DND-41 (cell line): ENCODE measurements at regions not wholly inside any gene's neighbourhood (a gene's known extent, or its start where the extent isn't known, plus 50 kb on each side); places are given as distances from the start of the nearest gene placed in this dataset.

Experiments
- ATAC-seq: fragments of 200-7000 bp; cut with Tn5 transposase; 3 replicates; pipeline ENCODE4 v1.9.1; 2021; ENCODE audit warnings: low read depth; ENCODE audit not compliant: insufficient read depth
- DNase-seq: peaks from one replicate; pipeline ENCODE4 v3.0.0-alpha.2; 2020
- H2AFZ ChIP-seq: 2 replicates; pipeline ENCODE4 v1.6.0; 2012; ENCODE audit warnings: low read depth, low read length
- H3K27ac ChIP-seq: 2 replicates; pipeline ENCODE4 v1.5.1; 2012; ENCODE audit warnings: low read length, inconsistent platforms
- H3K27me3 ChIP-seq: fragments of 200-600 bp; sonication (generic); 2 replicates; pipeline ENCODE4 v1.6.0; 2012; ENCODE audit warnings: low read length, mild to moderate bottlenecking, inconsistent platforms; ENCODE audit not compliant: insufficient read depth, poor library complexity
- H3K36me3 ChIP-seq: 2 replicates; pipeline ENCODE4 v1.5.1; 2012; ENCODE audit warnings: low read length, inconsistent platforms; ENCODE audit not compliant: insufficient read depth
- H3K4me1 ChIP-seq: 2 replicates; pipeline ENCODE4 v1.5.1; 2012; ENCODE audit warnings: mild to moderate bottlenecking, low read length; ENCODE audit not compliant: insufficient read depth
- H3K4me2 ChIP-seq: 2 replicates; pipeline ENCODE4 v1.6.0; 2012; ENCODE audit warnings: mild to moderate bottlenecking, moderate library complexity, low read length, inconsistent platforms; ENCODE audit not compliant: insufficient read depth
- H3K4me3 ChIP-seq, 2 experiments: fragments of 200-600 bp in 1 of 2; shearing (Covaris generic) in 1 of 2; 2 replicates each; pipeline ENCODE4 v1.5.1; 2012 to 2016; ENCODE audit warnings: inconsistent platforms in 2 of 2, low read length in 2 of 2, mild to moderate bottlenecking in 2 of 2, low read depth in 1 of 2, moderate library complexity in 1 of 2
- H3K79me2 ChIP-seq: 2 replicates; pipeline ENCODE4 v1.6.0; 2012; ENCODE audit warnings: low read length, inconsistent platforms; ENCODE audit not compliant: insufficient read depth
- H3K9ac ChIP-seq: 2 replicates; pipeline ENCODE4 v1.6.0; 2012; ENCODE audit warnings: low read depth, mild to moderate bottlenecking, inconsistent platforms, low read length, moderate library complexity
- H3K9me3 ChIP-seq: 2 replicates; pipeline ENCODE4 v1.5.1; 2012; ENCODE audit warnings: low read length, moderate library complexity, mild to moderate bottlenecking, inconsistent platforms; ENCODE audit not compliant: insufficient read depth, severe bottlenecking
- H4K20me1 ChIP-seq: 2 replicates; pipeline ENCODE4 v1.6.0; 2012; ENCODE audit warnings: low read length; ENCODE audit not compliant: insufficient read depth
- EZH2 ChIP-seq: IDR thresholded peaks from 3 replicates; pipeline ENCODE4 v1.6.1; 2012; ENCODE audit warnings: borderline replicate concordance, low read depth, mild to moderate bottlenecking, moderate library complexity, low read length, inconsistent platforms; ENCODE audit not compliant: severe bottlenecking
- TF ChIP-seq, protein P1 (sequence below): IDR thresholded peaks from 2 replicates; pipeline ENCODE4 v1.5.1; 2012; ENCODE audit warnings: borderline replicate concordance, low read length, moderate library complexity, mild to moderate bottlenecking; ENCODE audit not compliant: poor library complexity, severe bottlenecking; ENCODE audit errors: extremely low read depth

DNA sequence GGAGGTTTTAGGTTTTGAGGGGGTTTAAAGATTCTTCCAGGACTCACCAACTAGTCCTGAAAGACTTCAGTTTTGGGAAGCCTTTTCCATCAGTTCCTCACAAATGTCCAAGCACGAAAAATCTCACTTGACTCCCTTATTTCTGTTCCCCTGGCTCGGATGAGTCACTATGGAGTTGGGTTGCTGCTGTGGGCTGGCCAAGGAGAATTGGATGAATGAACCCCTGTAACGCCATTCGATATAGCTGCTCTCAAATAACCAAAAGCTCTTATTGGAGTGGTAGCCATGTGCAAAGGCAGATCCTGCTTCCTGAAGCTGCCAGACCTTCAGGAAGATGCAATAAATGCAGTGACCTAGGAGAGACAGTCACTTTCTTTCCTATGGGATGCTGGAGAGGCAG, 417.0 kb downstream of the ZNF521 start:
- H3K79me2 ChIP-seq = no peaks in the 10 kb centered on the region
- DNase-seq (no peak), ATAC-seq (no peak)
- TF ChIP-seq, protein P1, sequence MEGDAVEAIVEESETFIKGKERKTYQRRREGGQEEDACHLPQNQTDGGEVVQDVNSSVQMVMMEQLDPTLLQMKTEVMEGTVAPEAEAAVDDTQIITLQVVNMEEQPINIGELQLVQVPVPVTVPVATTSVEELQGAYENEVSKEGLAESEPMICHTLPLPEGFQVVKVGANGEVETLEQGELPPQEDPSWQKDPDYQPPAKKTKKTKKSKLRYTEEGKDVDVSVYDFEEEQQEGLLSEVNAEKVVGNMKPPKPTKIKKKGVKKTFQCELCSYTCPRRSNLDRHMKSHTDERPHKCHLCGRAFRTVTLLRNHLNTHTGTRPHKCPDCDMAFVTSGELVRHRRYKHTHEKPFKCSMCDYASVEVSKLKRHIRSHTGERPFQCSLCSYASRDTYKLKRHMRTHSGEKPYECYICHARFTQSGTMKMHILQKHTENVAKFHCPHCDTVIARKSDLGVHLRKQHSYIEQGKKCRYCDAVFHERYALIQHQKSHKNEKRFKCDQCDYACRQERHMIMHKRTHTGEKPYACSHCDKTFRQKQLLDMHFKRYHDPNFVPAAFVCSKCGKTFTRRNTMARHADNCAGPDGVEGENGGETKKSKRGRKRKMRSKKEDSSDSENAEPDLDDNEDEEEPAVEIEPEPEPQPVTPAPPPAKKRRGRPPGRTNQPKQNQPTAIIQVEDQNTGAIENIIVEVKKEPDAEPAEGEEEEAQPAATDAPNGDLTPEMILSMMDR = no peak
- no peak for TF ChIP-seq EZH2
- no peaks in the 10 kb centered on the region for H3K27me3 ChIP-seq
- H3K4me1 ChIP-seq = no peaks in the 10 kb centered on the region
- no peaks in the 10 kb centered on the region for H4K20me1 ChIP-seq
- no peak overlapping the region for H3K4me3 ChIP-seq
- H2AFZ ChIP-seq = no peak overlapping the region
- no peaks in the 10 kb centered on the region for H3K9me3 ChIP-seq
- H3K36me3 ChIP-seq = no peaks in the 10 kb centered on the region
- no peak overlapping the region for H3K4me2 ChIP-seq
- H3K27ac ChIP-seq = no peak overlapping the region
- no peak overlapping the region for H3K9ac ChIP-seq

DNA sequence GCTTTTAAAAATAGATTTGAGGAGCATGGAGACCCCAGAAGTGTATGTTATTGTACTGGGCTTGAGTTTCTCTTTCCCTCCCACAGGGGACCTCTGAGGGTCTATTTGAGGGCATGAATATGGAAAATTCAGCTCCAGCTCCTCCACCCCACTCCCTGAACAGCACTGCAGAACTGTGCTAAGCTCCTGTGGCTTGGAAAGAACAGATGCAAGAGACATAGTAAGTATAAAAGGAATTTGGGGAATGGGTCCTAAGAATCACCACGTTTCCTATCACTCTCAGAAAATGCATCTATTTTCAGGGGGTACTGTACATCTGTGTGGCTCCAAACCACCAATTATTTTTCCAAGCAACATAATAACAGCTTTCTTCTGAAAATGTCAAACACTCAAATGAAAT, 416.1 kb downstream of the ZNF521 start:
- no peak for ATAC-seq
- H4K20me1 ChIP-seq = no peaks in the 10 kb centered on the region
- no peak for TF ChIP-seq EZH2
- TF ChIP-seq, protein P1 = no peak
- no peaks in the 10 kb centered on the region for H3K4me1 ChIP-seq
- no peaks in the 10 kb centered on the region for H3K9me3 ChIP-seq
- H3K4me3 ChIP-seq = no peak overlapping the region
- no peaks in the 10 kb centered on the region for H3K36me3 ChIP-seq
- no peaks in the 10 kb centered on the region for H3K27me3 ChIP-seq
- H3K79me2 ChIP-seq = no peaks in the 10 kb centered on the region
- H2AFZ ChIP-seq = no peak overlapping the region
- H3K9ac ChIP-seq = no peak overlapping the region
- no peak overlapping the region for H3K27ac ChIP-seq
- no peak overlapping the region for H3K4me2 ChIP-seq
- no peak for DNase-seq

DNA sequence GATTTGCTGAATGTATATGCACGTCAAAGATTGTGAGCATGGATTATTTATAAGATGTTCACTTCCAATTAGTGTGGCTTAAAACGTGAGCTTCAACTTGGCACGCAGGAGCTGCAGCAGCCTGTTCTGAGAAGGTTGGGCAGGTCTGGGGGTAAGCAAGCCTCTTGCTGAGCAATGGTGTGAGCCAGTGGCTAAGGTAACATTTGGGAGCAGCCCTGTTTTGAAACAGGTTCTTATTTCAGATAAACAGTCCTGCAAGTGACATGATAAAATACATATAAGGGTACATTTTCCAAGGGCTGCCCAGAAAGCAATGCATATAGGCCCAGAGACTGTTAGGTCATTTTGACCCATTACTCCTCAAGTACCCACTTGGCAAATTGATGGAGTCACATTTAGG, 415.3 kb downstream of the ZNF521 start:
- TF ChIP-seq, protein P1 = no peak
- no peak for TF ChIP-seq EZH2
- H3K36me3 ChIP-seq = no peaks in the 10 kb centered on the region
- no peak overlapping the region for H3K9ac ChIP-seq
- no peak overlapping the region for H2AFZ ChIP-seq
- no peaks in the 10 kb centered on the region for H4K20me1 ChIP-seq
- no peak overlapping the region for H3K4me3 ChIP-seq
- H3K79me2 ChIP-seq = no peaks in the 10 kb centered on the region
- ATAC-seq (no peak), DNase-seq (no peak)
- H3K9me3 ChIP-seq = no peaks in the 10 kb centered on the region
- H3K27ac ChIP-seq = no peak overlapping the region
- no peaks in the 10 kb centered on the region for H3K4me1 ChIP-seq
- H3K4me2 ChIP-seq = no peak overlapping the region
- H3K27me3 ChIP-seq = no peaks in the 10 kb centered on the region

DNA sequence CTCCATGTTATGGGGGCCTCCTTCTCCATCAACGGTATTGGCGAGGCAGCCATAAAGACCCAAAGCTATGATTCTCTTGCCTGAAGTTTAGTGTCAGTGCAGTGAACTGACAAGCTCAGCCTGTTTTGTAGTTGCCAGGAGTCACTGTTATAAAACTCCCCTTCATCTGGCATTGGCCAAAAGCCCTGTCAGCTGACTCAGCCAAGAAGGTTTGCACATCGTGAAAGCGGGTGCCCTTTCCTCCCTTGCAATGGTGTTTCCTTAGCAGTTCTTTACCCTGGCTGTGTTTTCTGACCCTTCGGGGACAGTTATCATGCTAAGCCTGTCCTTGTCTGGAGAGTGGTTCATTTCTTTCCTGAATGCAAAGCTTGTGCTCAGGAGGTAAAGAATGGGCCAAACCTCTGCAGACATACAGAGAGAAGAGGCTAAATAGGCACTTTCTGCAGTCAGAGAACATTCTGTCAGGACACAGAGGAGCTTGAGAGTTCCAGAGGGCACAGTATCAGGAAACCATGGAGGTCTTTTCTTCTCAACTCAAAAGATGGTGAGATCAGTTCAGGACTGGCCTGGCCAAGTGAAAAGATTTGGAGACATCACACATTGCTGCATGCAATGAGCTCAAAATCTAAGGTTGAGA, 414.2 kb downstream of the ZNF521 start:
- Histone ChIP-seq H4K20me1 (no peaks in the 10 kb centered on the region), H3K4me2 (no peak overlapping the region), H3K27ac (no peak overlapping the region), H3K36me3 (no peaks in the 10 kb centered on the region), H2AFZ (no peak overlapping the region), H3K4me3 (no peak overlapping the region), H3K4me1 (no peaks in the 10 kb centered on the region), H3K27me3 (no peaks in the 10 kb centered on the region), H3K9ac (no peak overlapping the region), H3K79me2 (no peaks in the 10 kb centered on the region), H3K9me3 (no peaks in the 10 kb centered on the region)
- DNase-seq = no peak
- no peak for ATAC-seq
- TF ChIP-seq EZH2 = no peak
- TF ChIP-seq, protein P1 = no peak
